ENCODE measurements at regions not wholly inside any gene's neighbourhood (a gene's known extent, or its start where the extent isn't known, plus 50 kb on each side); places are given as distances from the start of the nearest gene placed in this dataset.

- peak; percentile 95 for DNase-seq (ENCODE audit: low spot score)
Measured at GRCh38 chr5:39517800-39518199, 93.0 kb upstream of the DAB2 start.

GRCh38 chr5:39515881-39516280, 91.1 kb upstream of the DAB2 start:
- DNase-seq (ENCODE audit: low spot score) = no peak

- DNase-seq (ENCODE audit: low spot score) = peak; percentile 88
Measured at GRCh38 chr5:39513236-39513635, 88.5 kb upstream of the DAB2 start.

GRCh38 chr5:39506211-39506610, 81.4 kb upstream of the DAB2 start:
- DNase-seq (ENCODE audit: low spot score) = no peak

GRCh38 chr5:39505791-39506190, 81.0 kb upstream of the DAB2 start:
- DNase-seq (ENCODE audit: low spot score) = no peak

GRCh38 chr5:39505363-39505762, 80.6 kb upstream of the DAB2 start:
- no peak for DNase-seq (ENCODE audit: low spot score)

- DNase-seq (ENCODE audit: low spot score) = no peak
Measured at GRCh38 chr5:39503155-39503554, 78.4 kb upstream of the DAB2 start.

- DNase-seq (ENCODE audit: low spot score) = no peak
Measured at GRCh38 chr5:39502704-39503103, 77.9 kb upstream of the DAB2 start.

- peak; percentile 79 for DNase-seq (ENCODE audit: low spot score)
Measured at GRCh38 chr5:39501397-39501796, 76.6 kb upstream of the DAB2 start.

GRCh38 chr5:39500551-39501175, 75.9 kb upstream of the DAB2 start:
- peak; percentile 25 for DNase-seq (ENCODE audit: low spot score)

GRCh38 chr5:39498278-39498952, 73.6 kb upstream of the DAB2 start:
- DNase-seq (ENCODE audit: low spot score) = peak; percentile 36

GRCh38 chr5:39497322-39497721, 72.5 kb upstream of the DAB2 start:
- no peak for DNase-seq (ENCODE audit: low spot score)

GRCh38 chr5:39495227-39495626, 70.4 kb upstream of the DAB2 start:
- no peak for DNase-seq (ENCODE audit: low spot score)

- DNase-seq (ENCODE audit: low spot score) = no peak
Measured at GRCh38 chr5:39494534-39494933, 69.8 kb upstream of the DAB2 start.

GRCh38 chr5:39494107-39494510, 69.3 kb upstream of the DAB2 start:
- DNase-seq (ENCODE audit: low spot score) = no peak

- no peak for DNase-seq (ENCODE audit: low spot score)
Measured at GRCh38 chr5:39491210-39491609, 66.4 kb upstream of the DAB2 start.

GRCh38 chr5:39489263-39489662, 64.5 kb upstream of the DAB2 start:
- no peak for DNase-seq (ENCODE audit: low spot score)

GRCh38 chr5:39486790-39487189, 62.0 kb upstream of the DAB2 start:
- DNase-seq (ENCODE audit: low spot score) = no peak

GRCh38 chr5:39486361-39486760, 61.6 kb upstream of the DAB2 start:
- no peak for DNase-seq (ENCODE audit: low spot score)

GRCh38 chr5:39485079-39485478, 60.3 kb upstream of the DAB2 start:
- DNase-seq (ENCODE audit: low spot score) = no peak

GRCh38 chr5:39484673-39485072, 59.9 kb upstream of the DAB2 start:
- no peak for DNase-seq (ENCODE audit: low spot score)

GRCh38 chr5:39482098-39482497, 57.3 kb upstream of the DAB2 start:
- DNase-seq (ENCODE audit: low spot score) = no peak

- no peak for DNase-seq (ENCODE audit: low spot score)
Measured at GRCh38 chr5:39479537-39479936, 54.8 kb upstream of the DAB2 start.

GRCh38 chr5:39478863-39479262, 54.1 kb upstream of the DAB2 start:
- no peak for DNase-seq (ENCODE audit: low spot score)

Measured in A172 (cell line).